IMR-90 (cell line): ENCODE measurements at regions not wholly inside any gene's neighbourhood (a gene's known extent, or its start where the extent isn't known, plus 50 kb on each side); places are given as distances from the start of the nearest gene placed in this dataset.

Experiments
- ATAC-seq: fragments of 200-7000 bp; cut with Tn5 transposase; 2 replicates; pipeline ENCODE4 v1.9.1; 2020; ENCODE audit warnings: low read depth, mild to moderate bottlenecking, moderate library complexity
- BruUV-seq: library from RNA; stranded (reverse); fragments of 400-500 nt; replicated peaks from 2 replicates; lab custom pipeline; 2021; lab: Mats Ljungman, UMichigan
- CTCF ChIA-PET: fragments of 300-600 bp; formaldehyde crosslinking; extraction: SDS; loops from one replicate; lab custom pipeline; 2021; ENCODE audit warnings: antibody characterized with exemption; lab: Yijun Ruan, JAX
- POLR2A ChIA-PET: fragments of 300-600 bp; sonication (Branson Sonifier 250); formaldehyde crosslinking; loops from one replicate; lab custom pipeline; 2022; ENCODE audit warnings: antibody characterized with exemption; ENCODE audit not compliant: unreplicated experiment; lab: Charles Lee
- DNase-seq: peaks from one replicate; pipeline ENCODE4 v3.0.0; 2013
- H2AFZ ChIP-seq: replicated peaks from 2 replicates; pipeline ENCODE3; 2013; ENCODE audit warnings: low read length, mild to moderate bottlenecking; ENCODE audit not compliant: poor library complexity
- H2AK5ac ChIP-seq: 2 replicates; pipeline ENCODE4 v1.6.1; 2013; ENCODE audit warnings: low read depth, low read length, inconsistent platforms
- H2AK9ac ChIP-seq: replicated peaks from 2 replicates; pipeline ENCODE3; 2013; ENCODE audit warnings: mild to moderate bottlenecking, low read depth, low read length, moderate library complexity; ENCODE audit not compliant: poor library complexity
- H2BK120ac ChIP-seq: 2 replicates; pipeline ENCODE4 v1.6.1; 2013; ENCODE audit warnings: low read depth, low read length, inconsistent platforms
- H2BK15ac ChIP-seq: 3 replicates; pipeline ENCODE4 v1.6.1; 2013; ENCODE audit warnings: low read depth, low read length, inconsistent platforms
- H2BK20ac ChIP-seq: 2 replicates; pipeline ENCODE4 v1.6.1; 2013; ENCODE audit warnings: low read depth, mild to moderate bottlenecking, inconsistent platforms, low read length, moderate library complexity
- H2BK5ac ChIP-seq: 2 replicates; pipeline ENCODE4 v1.6.1; 2013; ENCODE audit warnings: mild to moderate bottlenecking, low read depth, low read length, inconsistent platforms; ENCODE audit not compliant: poor library complexity, severe bottlenecking
- H3K14ac ChIP-seq: replicated peaks from 2 replicates; pipeline ENCODE4 v1.6.1; 2013; ENCODE audit warnings: low read depth, low read length, inconsistent platforms
- H3K18ac ChIP-seq: 2 replicates; pipeline ENCODE4 v1.6.1; 2013; ENCODE audit warnings: low read depth, low read length, control low read depth
- H3K23ac ChIP-seq: 2 replicates; pipeline ENCODE4 v1.6.1; 2013; ENCODE audit warnings: low read depth, low read length, inconsistent platforms
- H3K27ac ChIP-seq: 2 replicates; pipeline ENCODE4 v1.5.1; 2013; ENCODE audit warnings: mild to moderate bottlenecking, control low read depth, low read length; ENCODE audit not compliant: insufficient read depth
- H3K27me3 ChIP-seq: 2 replicates; pipeline ENCODE4 v1.6.1; 2013; ENCODE audit warnings: low read length; ENCODE audit not compliant: control insufficient read depth, insufficient read depth
- H3K36me3 ChIP-seq: 2 replicates; pipeline ENCODE4 v1.6.1; 2013; ENCODE audit warnings: low read length, mixed read lengths; ENCODE audit not compliant: control insufficient read depth, insufficient read depth
- H3K4ac ChIP-seq: 2 replicates; pipeline ENCODE4 v1.6.1; 2013; ENCODE audit warnings: low read depth, low read length, inconsistent platforms
- H3K4me1 ChIP-seq: 2 replicates; pipeline ENCODE4 v1.6.1; 2013; ENCODE audit warnings: low read length, mixed read lengths; ENCODE audit not compliant: control insufficient read depth, insufficient read depth
- H3K4me2 ChIP-seq: 2 replicates; pipeline ENCODE4 v1.6.1; 2013; ENCODE audit warnings: low read depth, mild to moderate bottlenecking, control low read depth, low read length, moderate library complexity
- H3K4me3 ChIP-seq: 2 replicates; pipeline ENCODE4 v1.5.1; 2013; ENCODE audit warnings: low read depth, mild to moderate bottlenecking, control low read depth, low read length, moderate library complexity; ENCODE audit not compliant: insufficient read depth
- H3K56ac ChIP-seq: 2 replicates; pipeline ENCODE4 v1.6.1; 2013; ENCODE audit warnings: low read length, inconsistent platforms; ENCODE audit not compliant: insufficient read depth; ENCODE audit errors: extremely low read depth
- H3K79me1 ChIP-seq, 2 experiments: 2 replicates each; pipeline ENCODE4 v1.6.1; 2013; ENCODE audit warnings: low read length in 2 of 2, inconsistent platforms in 1 of 2, low read depth in 1 of 2
- H3K9ac ChIP-seq: 2 replicates; pipeline ENCODE4 v1.6.1; 2013; ENCODE audit warnings: low read depth, low read length, control low read depth
- H3K9me1 ChIP-seq: 2 replicates; pipeline ENCODE4 v1.6.1; 2013; ENCODE audit warnings: low read length, inconsistent platforms; ENCODE audit not compliant: insufficient read depth
- H3K9me3 ChIP-seq: 2 replicates; pipeline ENCODE4 v1.6.1; 2013; ENCODE audit warnings: low read length; ENCODE audit not compliant: control insufficient read depth, insufficient read depth
- H4K20me1 ChIP-seq: 2 replicates; pipeline ENCODE4 v1.6.1; 2013; ENCODE audit warnings: low read length, inconsistent platforms; ENCODE audit not compliant: insufficient read depth
- H4K5ac ChIP-seq: 2 replicates; pipeline ENCODE4 v1.6.1; 2013; ENCODE audit warnings: mild to moderate bottlenecking, low read depth, low read length, control low read depth
- H4K8ac ChIP-seq, 2 experiments: 2 replicates each; pipeline ENCODE4 v1.6.1; 2013; ENCODE audit warnings: low read depth in 2 of 2, low read length in 2 of 2, control low read depth in 1 of 2, inconsistent platforms in 1 of 2
- H4K91ac ChIP-seq: 2 replicates; pipeline ENCODE4 v1.6.1; 2013; ENCODE audit warnings: low read depth, low read length, inconsistent platforms; ENCODE audit not compliant: insufficient read depth
- BHLHE40 ChIP-seq: fragments of 150-350 bp; IDR thresholded peaks from 2 replicates; pipeline ENCODE4 v1.6.1; 2016; ENCODE audit warnings: mild to moderate bottlenecking, low read depth, low read length
- CEBPB ChIP-seq: IDR thresholded peaks from 2 replicates; pipeline ENCODE4 v1.6.1; 2012; ENCODE audit warnings: low read depth, low read length, improper control_type of control experiment
- CHD1 ChIP-seq: IDR thresholded peaks from 2 replicates; pipeline ENCODE4 v1.6.1; 2012; ENCODE audit warnings: low read depth, low read length, improper control_type of control experiment
- CTCF ChIP-seq: conservative IDR thresholded peaks from 2 replicates; pipeline ENCODE4 v1.5.1; 2012; ENCODE audit warnings: mild to moderate bottlenecking, low read depth, low read length, improper control_type of control experiment
- ELK1 ChIP-seq: fragments of 150-350 bp; IDR thresholded peaks from 2 replicates; pipeline ENCODE4 v1.6.1; 2016; ENCODE audit warnings: low read depth, mild to moderate bottlenecking, low read length, moderate library complexity, borderline replicate concordance
- FOS ChIP-seq: fragments of 150-350 bp; IDR thresholded peaks from 2 replicates; pipeline ENCODE4 v1.6.1; 2016; ENCODE audit warnings: low read depth, low read length
- MAFK ChIP-seq: IDR thresholded peaks from 2 replicates; pipeline ENCODE4 v1.6.1; 2012; ENCODE audit warnings: low read depth, low read length, improper control_type of control experiment
- MAZ ChIP-seq: IDR thresholded peaks from 2 replicates; pipeline ENCODE4 v1.6.1; 2012; ENCODE audit warnings: low read depth, mild to moderate bottlenecking, low read length, improper control_type of control experiment, moderate library complexity, borderline replicate concordance
- MXI1 ChIP-seq: IDR thresholded peaks from 2 replicates; pipeline ENCODE4 v1.6.1; 2012; ENCODE audit warnings: low read depth, mild to moderate bottlenecking, low read length, moderate library complexity, borderline replicate concordance
- POLR2A ChIP-seq: IDR thresholded peaks from 2 replicates; pipeline ENCODE4 v1.6.1; 2012; ENCODE audit warnings: mild to moderate bottlenecking, low read depth, low read length
- RAD21 ChIP-seq: IDR thresholded peaks from 2 replicates; pipeline ENCODE4 v1.6.1; 2012; ENCODE audit warnings: low read length, improper control_type of control experiment
- RCOR1 ChIP-seq: IDR thresholded peaks from 2 replicates; pipeline ENCODE4 v1.6.1; 2012; ENCODE audit warnings: mild to moderate bottlenecking, low read length, improper control_type of control experiment; ENCODE audit not compliant: insufficient replicate concordance
- RFX5 ChIP-seq: IDR thresholded peaks from 2 replicates; pipeline ENCODE4 v1.8.0; 2012; ENCODE audit warnings: low read depth, mild to moderate bottlenecking, low read length, moderate library complexity
- SMC3 ChIP-seq: fragments of 150-350 bp; IDR thresholded peaks from 2 replicates; pipeline ENCODE4 v1.6.1; 2016; ENCODE audit warnings: low read depth, mild to moderate bottlenecking, antibody characterized with exemption, low read length, moderate library complexity
- WGBS, 2 experiments: methylation state at CpG; one replicate each; pipeline versions ENCODE4 v1.1.5 to v1.1.7; 2013; ENCODE audit warnings: missing lambda C conversion rate in 2 of 2; ENCODE audit not compliant: insufficient read length in 1 of 2; ENCODE audit errors: extremely low coverage in 2 of 2; 5-methylcytosine and 5-hydroxymethylcytosine counted together
- dilution Hi-C: fragments of 300-500 bp; cut with HindIII; formaldehyde crosslinking; loops from one replicate; pipeline ENCODE4 v1.14.3; 2018; ENCODE audit warnings: low sequenced_read_pairs; ENCODE audit not compliant: unreplicated experiment
- in situ Hi-C: fragments of 300-500 bp; cut with MboI; formaldehyde crosslinking; loops from 3 replicates; pipeline ENCODE4 v1.14.3; 2019; ENCODE audit warnings: low sequenced_read_pairs, inconsistent platforms, mixed read lengths
- intact Hi-C: fragments of 100-400 bp; cut with micrococcal nuclease; formaldehyde crosslinking; loops from 2 replicates; pipeline ENCODE4 v1.10.0; 2022
- TF ChIP-seq, protein P1 (sequence below): fragments of 150-350 bp; IDR thresholded peaks from 2 replicates; pipeline ENCODE4 v1.6.1; 2017; ENCODE audit warnings: mild to moderate bottlenecking, antibody characterized with exemption, low read length, low read depth

GRCh38 chr17:13921841-13922776, 147.2 kb upstream of the COX10 start:
- H3K4me1 ChIP-seq, result no peaks in the 10 kb centered on the region
- H3K27me3 ChIP-seq, result peaks cover 4% of the 10 kb centered on the region; the same call in 1 of the 2 replicates
- no peaks in the 10 kb centered on the region for H3K9me3 ChIP-seq
- H3K79me1 ChIP-seq, result no peaks in the 10 kb centered on the region
- no peak overlapping the region for H2BK20ac ChIP-seq
- H4K5ac ChIP-seq, result no peak overlapping the region
- no peaks in the 10 kb centered on the region for H4K20me1 ChIP-seq
- dilution Hi-C loops (no loop called here), in situ Hi-C loops (no loop called here), intact Hi-C loops (no loop called here)
- 76% methylated on average over 3 of the region's 19 CpGs; no CpG with 5 or more reads in 1 of the 2 experiments for WGBS, 2 experiments
- H3K4me2 ChIP-seq, result no peak overlapping the region
- no TSS peak for BruUV-seq
- no peak overlapping the region for H4K8ac ChIP-seq
- H3K36me3 ChIP-seq, result no peaks in the 10 kb centered on the region
- no peak overlapping the region for H2BK5ac ChIP-seq
- H3K4ac ChIP-seq, result no peak overlapping the region
- ChIA-PET CTCF (no interaction called here), POLR2A (no interaction called here)
- H2BK15ac ChIP-seq, result no peak overlapping the region
- no peak overlapping the region for H4K91ac ChIP-seq
- no peak for ATAC-seq
- no peak overlapping the region for H3K9ac ChIP-seq
- no peak overlapping the region for H3K56ac ChIP-seq
- no peak overlapping the region for H3K14ac ChIP-seq
- no peak overlapping the region for H2BK120ac ChIP-seq
- H3K18ac ChIP-seq, result no peak overlapping the region
- no peak for DNase-seq
- no peak overlapping the region for H2AK5ac ChIP-seq
- H2AK9ac ChIP-seq, result no peak overlapping the region
- no peak overlapping the region for H2AFZ ChIP-seq
- H3K9me1 ChIP-seq, result no peaks in the 10 kb centered on the region
- H3K23ac ChIP-seq, result no peak overlapping the region
- no peak overlapping the region for H3K4me3 ChIP-seq
- no peak overlapping the region for H3K27ac ChIP-seq
- TF ChIP-seq BHLHE40 (no peak), RCOR1 (no peak), RFX5 (no peak), MAFK (no peak), MXI1 (no peak), FOS (no peak), ELK1 (no peak), POLR2A (no peak), MAZ (no peak), CHD1 (no peak), RAD21 (no peak), CTCF (no peak), CEBPB (no peak), SMC3 (no peak)
- TF ChIP-seq, protein P1, sequence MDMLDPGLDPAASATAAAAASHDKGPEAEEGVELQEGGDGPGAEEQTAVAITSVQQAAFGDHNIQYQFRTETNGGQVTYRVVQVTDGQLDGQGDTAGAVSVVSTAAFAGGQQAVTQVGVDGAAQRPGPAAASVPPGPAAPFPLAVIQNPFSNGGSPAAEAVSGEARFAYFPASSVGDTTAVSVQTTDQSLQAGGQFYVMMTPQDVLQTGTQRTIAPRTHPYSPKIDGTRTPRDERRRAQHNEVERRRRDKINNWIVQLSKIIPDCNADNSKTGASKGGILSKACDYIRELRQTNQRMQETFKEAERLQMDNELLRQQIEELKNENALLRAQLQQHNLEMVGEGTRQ, result no peak
